Fibroblast of villous mesenchyme (primary cell): ENCODE measurements at regions not wholly inside any gene's neighbourhood (a gene's known extent, or its start where the extent isn't known, plus 50 kb on each side); places are given as distances from the start of the nearest gene placed in this dataset.
"Not testable (repeated sequence)": the region's sequence is repeated elsewhere in the genome, so short reads cannot be mapped to it uniquely, and the experiment has no call there.

ENCODE experiments used
- DNase-seq: peaks from one replicate; pipeline ENCODE4 v3.0.0-alpha.2; 2010; ENCODE audit warnings: low read depth
- H3K4me3 ChIP-seq: 2 replicates; pipeline ENCODE4 v1.5.1; 2011; ENCODE audit warnings: low read depth, mild to moderate bottlenecking, low read length
- TF ChIP-seq, protein P1 (sequence below): IDR thresholded peaks from 2 replicates; pipeline ENCODE4 v1.5.1; 2012; ENCODE audit warnings: low read depth, mild to moderate bottlenecking, low read length; ENCODE audit not compliant: insufficient read depth

DNA sequence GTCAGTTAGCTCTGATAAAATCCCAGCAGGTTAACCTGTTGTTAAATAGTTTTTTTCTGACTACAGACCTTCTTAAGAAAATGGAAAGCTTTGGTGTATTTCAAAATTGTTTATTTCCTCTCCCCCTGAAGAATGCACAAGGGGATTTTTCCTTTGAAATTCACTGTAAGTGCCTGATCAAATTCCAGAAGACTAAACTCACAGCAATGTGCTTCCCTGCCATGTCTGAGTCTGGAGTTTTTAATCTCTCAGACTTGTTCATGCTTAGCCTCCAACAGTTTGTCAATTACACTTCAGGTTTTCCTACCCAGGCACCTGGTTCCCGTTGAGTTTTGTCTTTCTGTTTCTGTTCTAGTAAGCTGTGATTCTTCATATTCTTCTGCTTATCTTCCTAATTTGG, 961.6 kb upstream of the CDH18 start:
- TF ChIP-seq, protein P1, sequence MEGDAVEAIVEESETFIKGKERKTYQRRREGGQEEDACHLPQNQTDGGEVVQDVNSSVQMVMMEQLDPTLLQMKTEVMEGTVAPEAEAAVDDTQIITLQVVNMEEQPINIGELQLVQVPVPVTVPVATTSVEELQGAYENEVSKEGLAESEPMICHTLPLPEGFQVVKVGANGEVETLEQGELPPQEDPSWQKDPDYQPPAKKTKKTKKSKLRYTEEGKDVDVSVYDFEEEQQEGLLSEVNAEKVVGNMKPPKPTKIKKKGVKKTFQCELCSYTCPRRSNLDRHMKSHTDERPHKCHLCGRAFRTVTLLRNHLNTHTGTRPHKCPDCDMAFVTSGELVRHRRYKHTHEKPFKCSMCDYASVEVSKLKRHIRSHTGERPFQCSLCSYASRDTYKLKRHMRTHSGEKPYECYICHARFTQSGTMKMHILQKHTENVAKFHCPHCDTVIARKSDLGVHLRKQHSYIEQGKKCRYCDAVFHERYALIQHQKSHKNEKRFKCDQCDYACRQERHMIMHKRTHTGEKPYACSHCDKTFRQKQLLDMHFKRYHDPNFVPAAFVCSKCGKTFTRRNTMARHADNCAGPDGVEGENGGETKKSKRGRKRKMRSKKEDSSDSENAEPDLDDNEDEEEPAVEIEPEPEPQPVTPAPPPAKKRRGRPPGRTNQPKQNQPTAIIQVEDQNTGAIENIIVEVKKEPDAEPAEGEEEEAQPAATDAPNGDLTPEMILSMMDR, result no peak
- DNase-seq, result no peak
- no peak overlapping the region for H3K4me3 ChIP-seq

DNA sequence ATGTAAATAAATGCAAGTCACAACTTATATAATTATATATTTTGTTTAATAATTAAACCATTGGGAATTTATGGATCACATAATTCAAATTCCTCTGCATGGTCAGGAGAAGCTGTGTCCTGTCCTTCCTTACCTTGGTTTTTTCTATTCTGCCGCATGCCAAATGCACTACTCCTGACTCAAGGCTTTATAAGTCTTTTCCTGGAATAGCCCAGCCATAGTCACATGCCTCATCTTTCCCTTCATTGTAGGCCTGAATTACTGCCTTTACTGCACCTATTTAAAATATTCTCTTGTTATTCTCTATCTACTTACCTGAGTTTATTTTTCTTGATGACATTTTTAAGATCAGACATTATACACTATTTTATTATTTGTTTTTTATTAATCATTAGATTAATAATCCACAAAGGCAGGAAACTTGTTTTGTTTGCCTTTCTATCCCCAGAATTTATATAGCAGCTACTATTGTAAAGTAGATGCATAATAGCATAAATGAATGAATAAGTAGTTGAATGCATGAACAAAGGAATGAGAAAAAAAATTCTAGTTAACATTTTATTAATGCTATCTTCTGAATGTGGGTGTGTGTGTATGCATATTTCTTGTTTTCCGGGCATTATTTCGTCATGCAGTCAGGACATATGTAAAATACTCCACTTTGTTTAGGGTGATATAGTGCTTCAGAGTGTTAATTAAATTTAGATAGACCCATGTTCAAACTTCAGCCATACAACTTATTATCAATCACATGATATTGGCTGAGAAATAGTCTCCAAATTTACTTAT, 955.4 kb upstream of the CDH18 start:
- not testable (repeated sequence) for DNase-seq, H3K4me3 ChIP-seq

DNA sequence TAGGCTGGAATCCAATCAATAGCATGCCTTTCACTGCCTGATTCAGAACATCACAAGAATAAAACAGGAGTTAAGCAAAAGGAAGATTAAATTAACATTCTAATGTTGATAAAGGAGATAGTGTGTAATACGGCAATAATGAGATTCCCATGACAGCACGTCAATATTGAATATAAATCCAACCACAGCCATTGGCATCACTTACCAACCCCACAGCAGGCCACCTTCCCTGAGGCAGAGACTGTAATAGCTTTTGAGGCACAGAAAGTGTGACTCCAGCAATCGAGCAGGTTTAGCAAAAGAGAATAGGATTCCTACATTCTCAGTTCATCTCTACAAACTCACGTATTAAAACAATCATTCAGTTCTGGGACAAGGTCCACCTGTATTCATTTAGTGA, 954.6 kb upstream of the CDH18 start:
- not testable (repeated sequence) for H3K4me3 ChIP-seq, DNase-seq

DNA sequence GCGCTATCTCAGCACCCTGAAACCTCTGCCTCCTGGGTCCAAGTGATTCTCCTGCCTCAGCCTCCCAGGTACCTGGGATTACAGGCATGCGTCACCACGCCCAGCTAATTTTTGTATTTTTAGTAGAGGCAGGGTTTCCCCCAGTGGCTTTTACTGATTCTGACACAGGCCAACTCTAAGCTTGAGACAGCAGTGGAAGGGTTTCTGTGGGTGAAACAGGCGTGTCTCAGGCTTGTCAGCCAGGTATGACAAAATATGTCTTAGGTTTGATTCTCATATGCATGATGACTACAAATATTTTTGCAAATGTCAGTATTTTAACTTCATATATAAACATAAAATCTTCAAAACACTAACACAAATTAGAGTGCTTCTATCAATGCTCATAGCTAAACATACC, 952.8 kb upstream of the CDH18 start:
- not testable (repeated sequence) for DNase-seq

DNA sequence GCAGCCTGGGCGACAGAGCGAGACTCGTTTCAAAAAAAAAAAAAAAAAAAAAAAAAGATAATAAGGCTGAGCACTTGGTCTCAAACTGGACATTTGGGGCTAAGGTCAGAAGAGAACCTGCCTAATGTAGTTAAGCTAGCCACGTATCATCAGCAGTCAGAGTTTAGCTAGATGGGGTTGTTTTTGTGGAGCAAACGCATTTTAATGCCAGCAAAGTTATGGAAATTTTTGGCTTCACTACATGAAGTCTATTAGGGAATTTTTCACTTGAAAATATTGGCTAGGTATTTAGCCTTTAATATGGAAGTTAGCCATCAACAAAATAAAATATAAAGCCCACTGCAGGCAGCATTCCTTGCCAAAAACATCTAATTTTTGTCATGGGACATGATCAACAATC, 902.9 kb upstream of the CDH18 start:
- not testable (repeated sequence) for DNase-seq, H3K4me3 ChIP-seq

More for the DNA sequence above, 952.8 kb upstream of the CDH18 start:
- H3K4me3 ChIP-seq, result not testable (repeated sequence)

DNA sequence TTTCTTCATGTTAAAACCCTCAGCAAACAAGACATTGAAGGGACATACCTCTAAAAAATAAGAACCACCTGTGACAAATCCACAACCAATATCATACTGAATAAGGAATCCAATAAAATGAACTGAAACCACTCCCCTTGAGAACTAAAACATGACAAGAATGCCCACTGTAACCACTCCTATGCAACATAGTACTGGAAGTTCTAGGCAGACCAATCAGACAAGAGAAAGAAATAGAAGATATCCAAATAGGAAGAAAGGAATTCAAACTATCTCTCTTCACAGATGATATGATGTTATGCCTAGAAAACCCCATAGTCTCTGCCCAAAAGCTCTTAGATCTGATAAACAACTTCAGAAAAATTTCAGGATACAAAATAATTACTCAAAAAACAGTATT, 887.7 kb upstream of the CDH18 start:
- H3K4me3 ChIP-seq, DNase-seq: not testable (repeated sequence)

DNA sequence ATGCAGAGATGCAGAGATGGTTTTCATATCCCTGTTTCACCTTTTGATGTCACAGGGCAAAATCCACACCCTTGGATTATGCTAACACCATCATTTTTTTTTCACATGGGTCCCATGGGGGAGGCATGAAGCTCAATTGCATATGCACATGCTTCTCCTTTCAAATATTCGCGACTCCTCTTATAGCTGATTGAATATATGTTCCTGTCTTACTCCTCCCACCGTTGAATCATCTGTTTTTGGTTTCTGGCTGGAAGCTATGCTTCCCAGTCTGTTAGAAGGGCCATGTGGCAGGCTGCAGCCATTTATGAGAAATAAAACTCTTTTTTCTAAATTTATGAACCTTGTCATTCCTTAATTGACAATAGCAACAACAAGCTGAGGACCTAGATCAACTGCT, 877.9 kb upstream of the CDH18 start:
- not testable (repeated sequence) for H3K4me3 ChIP-seq, DNase-seq

DNA sequence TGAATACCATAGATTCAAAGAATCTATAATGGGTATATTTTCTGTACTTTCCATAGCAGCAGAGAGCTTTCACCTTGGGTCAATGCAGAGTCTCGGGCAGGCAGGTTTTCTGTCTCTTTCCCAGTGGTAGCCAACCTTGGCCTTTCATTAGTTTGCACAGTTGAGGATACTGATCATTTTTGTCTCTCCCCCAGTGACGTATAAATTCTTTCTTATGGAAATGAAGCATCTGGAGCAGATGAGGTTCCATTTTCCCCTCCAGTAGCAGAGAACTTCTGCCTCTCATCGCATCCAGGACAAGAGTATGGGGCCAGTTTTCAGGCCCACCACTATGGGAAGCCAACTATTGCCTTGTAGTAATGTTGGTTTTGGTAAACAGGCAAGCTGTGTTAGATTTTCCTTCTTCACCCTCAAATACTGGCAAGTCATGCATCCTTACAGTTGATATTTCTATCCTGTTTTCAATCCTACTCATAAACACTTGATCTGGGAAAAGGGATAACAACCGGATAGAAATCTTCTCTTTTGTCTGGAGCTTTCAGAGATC, 845.2 kb upstream of the CDH18 start:
- no peak for DNase-seq
- TF ChIP-seq, protein P1, result no peak

DNA sequence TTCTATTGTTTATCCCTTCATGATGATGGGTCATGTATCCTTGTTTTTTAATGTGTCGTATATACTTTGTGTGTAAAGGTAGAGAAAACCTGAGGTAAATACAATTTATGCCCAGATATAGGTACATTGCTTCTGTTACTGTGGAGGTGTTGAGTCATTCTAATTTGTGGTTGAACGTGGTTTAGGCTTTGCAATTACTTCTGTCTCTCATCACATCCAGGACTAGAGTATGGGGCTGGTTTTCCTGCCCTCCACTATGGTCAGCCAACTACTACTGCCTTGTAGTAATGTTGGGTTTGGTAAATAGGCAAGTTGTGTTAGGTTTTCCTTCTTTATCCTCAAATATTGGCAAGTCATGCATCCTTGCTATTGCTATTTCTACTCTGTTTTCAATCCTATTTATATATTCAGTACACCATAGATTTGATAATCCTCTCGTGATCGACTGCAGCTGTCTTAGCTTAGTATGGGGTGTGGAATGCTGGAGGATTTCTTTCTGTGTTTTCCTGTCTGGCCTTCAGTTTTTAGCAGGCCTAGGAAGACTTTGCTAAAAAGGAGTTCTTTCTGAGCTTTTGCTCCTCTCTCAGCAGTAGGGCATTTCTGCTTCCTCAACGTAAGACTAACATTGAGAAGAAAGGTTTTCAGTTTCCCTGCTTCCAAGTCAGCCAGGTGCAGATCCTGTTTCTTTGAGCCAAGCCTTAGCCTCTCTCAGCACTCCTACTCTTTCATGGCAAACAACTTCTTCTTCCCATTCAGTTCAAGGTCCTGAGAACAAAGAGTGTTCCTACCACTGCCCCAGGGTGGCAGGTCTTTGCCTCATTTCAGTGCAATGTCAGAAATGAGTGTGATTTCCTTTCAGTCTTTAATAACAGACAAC, 844.4 kb upstream of the CDH18 start:
- no peak overlapping the region for H3K4me3 ChIP-seq
- DNase-seq, result peak; percentile 14
- TF ChIP-seq, protein P1, result no peak

More for the DNA sequence above, 845.2 kb upstream of the CDH18 start:
- H3K4me3 ChIP-seq, result no peak overlapping the region

DNA sequence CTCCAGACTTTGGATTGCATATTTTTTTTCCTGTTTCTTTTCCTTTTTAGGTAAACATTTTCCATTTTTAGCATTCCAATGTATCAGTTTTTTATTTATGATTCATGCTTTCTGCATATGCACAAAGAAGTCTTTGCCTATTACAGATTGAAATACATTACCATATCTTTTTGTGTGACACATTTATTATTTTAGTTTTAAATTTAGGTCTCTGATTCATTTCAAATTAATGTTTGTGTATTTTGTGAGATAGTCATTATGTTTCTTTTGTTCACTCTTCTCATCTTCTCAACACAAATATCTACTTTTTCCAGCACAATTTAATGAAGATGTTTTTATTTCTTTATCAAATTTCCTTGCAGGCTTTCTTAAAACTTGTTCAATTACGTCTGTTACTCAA, 838.0 kb upstream of the CDH18 start:
- DNase-seq, result not testable (repeated sequence)

DNA sequence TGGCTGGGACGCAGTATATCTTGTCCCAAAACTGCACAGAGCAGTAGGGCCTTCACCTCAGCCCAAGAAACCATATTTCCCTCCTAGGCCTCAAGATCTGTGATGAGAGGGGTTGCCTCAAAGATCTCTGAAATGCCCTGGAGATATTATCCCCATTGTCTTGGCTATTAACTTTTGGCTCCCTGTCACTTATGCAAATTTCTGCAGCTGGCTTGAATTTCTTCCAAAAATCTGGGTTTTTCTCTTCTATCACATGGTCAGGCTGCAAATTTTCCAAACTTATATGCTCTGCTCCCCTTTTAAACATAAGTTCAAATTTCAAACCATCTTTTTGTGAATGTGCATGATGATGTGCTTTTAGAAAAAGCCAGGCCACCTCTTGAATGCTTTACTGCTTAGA, 809.2 kb upstream of the CDH18 start:
- H3K4me3 ChIP-seq, DNase-seq: not testable (repeated sequence)

More for the DNA sequence above, 838.0 kb upstream of the CDH18 start:
- H3K4me3 ChIP-seq, result not testable (repeated sequence)

DNA sequence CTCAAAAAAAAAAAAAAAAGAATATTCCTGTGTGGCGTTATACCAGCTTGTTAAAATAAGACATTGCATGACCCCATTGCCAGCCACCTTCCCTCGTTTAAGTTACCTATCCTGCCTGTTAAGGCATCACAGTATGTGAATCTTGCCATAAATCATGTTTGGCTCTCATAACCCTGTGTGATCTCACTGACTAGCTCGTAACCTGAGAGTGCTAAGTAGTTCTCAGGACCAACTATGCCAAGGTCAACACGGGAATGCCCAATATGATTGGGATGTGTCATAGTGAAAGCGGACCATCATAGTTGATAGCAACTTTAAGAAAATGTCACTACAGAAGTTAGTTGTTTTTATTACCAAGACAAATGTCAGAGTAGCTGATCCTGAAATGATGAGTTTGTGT, 796.8 kb upstream of the CDH18 start:
- not testable (repeated sequence) for H3K4me3 ChIP-seq, DNase-seq

DNA sequence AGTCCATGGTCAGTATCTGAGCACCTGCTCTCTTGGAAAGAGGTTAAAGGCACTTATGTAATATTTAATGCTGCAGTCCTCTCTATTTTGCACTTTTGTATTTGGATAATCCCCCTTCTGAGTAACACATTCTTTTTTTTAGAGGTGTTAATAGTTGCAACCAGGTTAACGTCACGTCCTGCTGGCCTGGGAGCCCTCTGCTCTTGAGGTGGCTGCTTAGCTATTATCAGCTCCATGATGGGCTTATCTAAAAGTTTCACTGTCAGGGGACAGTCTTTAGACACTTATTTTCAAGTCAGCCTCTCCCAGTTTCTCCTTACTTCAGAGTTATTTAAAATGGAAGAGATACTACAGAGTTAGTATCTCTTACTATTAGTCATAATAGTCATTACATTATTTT, 795.5 kb upstream of the CDH18 start:
- DNase-seq, H3K4me3 ChIP-seq: not testable (repeated sequence)

DNA sequence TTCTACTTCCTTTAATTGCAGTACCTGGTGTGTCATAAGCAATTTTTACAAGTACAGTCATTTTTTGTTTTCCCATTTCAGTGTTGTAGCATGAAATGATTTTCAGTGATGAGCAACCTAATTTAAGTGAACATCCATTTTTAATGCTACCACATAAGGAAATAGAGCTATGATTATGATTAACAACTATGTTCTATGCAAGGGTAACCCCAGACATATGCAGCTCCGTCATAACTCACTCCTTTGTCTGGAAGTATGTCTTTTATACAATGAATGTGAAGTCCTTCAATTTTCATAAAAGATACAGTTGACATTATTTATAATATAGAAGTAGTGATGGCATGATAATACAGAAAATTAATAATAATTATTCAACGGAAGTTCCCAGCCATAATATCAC, 783.3 kb upstream of the CDH18 start:
- not testable (repeated sequence) for H3K4me3 ChIP-seq, DNase-seq

DNA sequence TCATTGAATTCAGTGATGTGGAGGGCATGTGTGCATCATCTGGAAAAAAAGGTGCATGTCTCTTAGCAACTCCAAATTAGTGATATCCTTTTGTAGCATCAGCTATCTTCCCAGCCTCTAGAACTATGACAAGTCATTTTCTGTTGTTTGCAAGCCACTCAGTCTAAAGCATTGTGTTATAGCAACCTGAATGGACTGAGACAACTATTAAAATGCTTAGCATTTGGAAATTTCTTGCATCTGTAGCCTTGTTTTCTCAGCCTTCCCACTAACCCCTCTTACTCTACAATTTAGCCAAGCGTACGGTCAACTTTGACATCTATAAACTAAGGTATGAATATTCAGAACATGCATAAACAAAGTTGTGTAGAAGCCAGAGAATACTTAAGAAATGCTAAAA, 777.1 kb upstream of the CDH18 start:
- not testable (repeated sequence) for H3K4me3 ChIP-seq, DNase-seq
